GM23338 (cell line): ENCODE measurements at regions not wholly inside any gene's neighbourhood (a gene's known extent, or its start where the extent isn't known, plus 50 kb on each side); places are given as distances from the start of the nearest gene placed in this dataset.

Experiments
- ATAC-seq: fragments of 200-7000 bp; cut with Tn5 transposase; 3 replicates; pipeline ENCODE4 v1.9.1; 2020
- DNase-seq: peaks from one replicate; pipeline ENCODE4 v3.0.0-alpha.2; 2015; ENCODE audit warnings: low spot score
- H2AFZ ChIP-seq: fragments of 200-600 bp; sonication (generic); 2 replicates; pipeline ENCODE4 v1.8.0; 2016; ENCODE audit warnings: antibody characterized with exemption, mild to moderate bottlenecking, moderate library complexity
- H3F3A ChIP-seq: fragments of 200-600 bp; sonication (generic); replicated peaks from 2 replicates; pipeline ENCODE4 v1.8.0; 2017; ENCODE audit warnings: antibody characterized with exemption, mixed run types, low read depth
- H3K27ac ChIP-seq: fragments of 200-600 bp; sonication (generic); 2 replicates; pipeline ENCODE4 v1.6.1; 2016; ENCODE audit warnings: low read depth
- H3K27me3 ChIP-seq: fragments of 200-600 bp; sonication (generic); 2 replicates; pipeline ENCODE4 v1.8.0; 2016; ENCODE audit warnings: mild to moderate bottlenecking, mixed run types, moderate library complexity; ENCODE audit not compliant: insufficient read depth
- H3K36me3 ChIP-seq: fragments of 200-600 bp; sonication (generic); 2 replicates; pipeline ENCODE4 v1.8.0; 2016; ENCODE audit warnings: mild to moderate bottlenecking; ENCODE audit not compliant: insufficient read depth
- H3K4me1 ChIP-seq: fragments of 200-600 bp; sonication (generic); 2 replicates; pipeline ENCODE4 v1.8.0; 2016; ENCODE audit warnings: mild to moderate bottlenecking, moderate library complexity; ENCODE audit not compliant: insufficient read depth
- H3K4me2 ChIP-seq: fragments of 200-600 bp; sonication (generic); 2 replicates; pipeline ENCODE4 v1.7.1; 2017; ENCODE audit warnings: mixed run types
- H3K4me3 ChIP-seq: fragments of 200-600 bp; sonication (generic); 2 replicates; pipeline ENCODE4 v1.6.1; 2016; ENCODE audit warnings: mixed run types
- H3K79me2 ChIP-seq: fragments of 200-600 bp; sonication (generic); replicated peaks from 2 replicates; pipeline ENCODE4 v1.8.0; 2017; ENCODE audit warnings: mild to moderate bottlenecking; ENCODE audit not compliant: insufficient read depth
- H3K9me2 ChIP-seq: fragments of 200-600 bp; sonication (generic); 2 replicates; pipeline ENCODE4 v1.8.0; 2017; ENCODE audit not compliant: insufficient read depth
- H4K20me1 ChIP-seq: fragments of 200-600 bp; sonication (generic); replicated peaks from 2 replicates; pipeline ENCODE4 v1.8.0; 2017; ENCODE audit warnings: mild to moderate bottlenecking; ENCODE audit not compliant: insufficient read depth
- H3K27ac Mint-ChIP-seq: 2 replicates; pipeline ENCODE4 v1.8.0; 2020; ENCODE audit warnings: inconsistent platforms, mild to moderate bottlenecking, moderate library complexity, mixed read lengths
- H3K27me3 Mint-ChIP-seq: 3 replicates; pipeline ENCODE4 v1.8.0; 2022; ENCODE audit warnings: low read depth, mild to moderate bottlenecking, moderate library complexity, mixed read lengths, inconsistent platforms; ENCODE audit not compliant: insufficient read depth, poor library complexity
- H3K36me3 Mint-ChIP-seq: 3 replicates; pipeline ENCODE4 v1.8.0; 2021; ENCODE audit warnings: low read depth, mild to moderate bottlenecking, inconsistent platforms, moderate library complexity, mixed read lengths
- H3K4me1 Mint-ChIP-seq: 3 replicates; pipeline ENCODE4 v1.8.0; 2020; ENCODE audit warnings: mild to moderate bottlenecking, inconsistent platforms, mixed read lengths
- H3K4me3 Mint-ChIP-seq: 3 replicates; pipeline ENCODE4 v1.8.0; 2021; ENCODE audit warnings: moderate library complexity, mild to moderate bottlenecking, inconsistent platforms, mixed read lengths
- H3K9me3 Mint-ChIP-seq: 3 replicates; pipeline ENCODE4 v1.8.0; 2020; ENCODE audit warnings: moderate library complexity, mild to moderate bottlenecking, inconsistent platforms, mixed read lengths
- CREB1 ChIP-seq: fragments of 250-450 bp; sonication (Bioruptor Pico); IDR thresholded peaks from 2 replicates; pipeline ENCODE4 v1.5.0; 2020; ENCODE audit warnings: low read depth, mild to moderate bottlenecking, moderate library complexity
- ETS1 ChIP-seq: IDR thresholded peaks from 2 replicates; pipeline ENCODE4 v1.6.1; 2016; ENCODE audit warnings: antibody characterized with exemption
- EZH2 ChIP-seq: fragments of 200-600 bp; sonication (generic); IDR thresholded peaks from one replicate; pipeline ENCODE4 v1.8.0; 2017; ENCODE audit warnings: antibody characterized with exemption, mild to moderate bottlenecking, low read depth; ENCODE audit not compliant: unreplicated experiment
- EZH2phosphoT487 ChIP-seq: fragments of 200-600 bp; sonication (generic); IDR thresholded peaks from one replicate; pipeline ENCODE4 v1.8.1; 2018; ENCODE audit warnings: antibody characterized with exemption; ENCODE audit not compliant: unreplicated experiment
- JUNB ChIP-seq: IDR thresholded peaks from one replicate; pipeline ENCODE4 v1.6.1; 2016; ENCODE audit warnings: antibody characterized with exemption; ENCODE audit not compliant: unreplicated experiment
- NANOG ChIP-seq: IDR thresholded peaks from 2 replicates; pipeline ENCODE4 v1.6.1; 2016; ENCODE audit warnings: antibody characterized with exemption, borderline replicate concordance
- POLR2AphosphoS5 ChIP-seq: IDR thresholded peaks from 2 replicates; pipeline ENCODE4 v1.6.1; 2016; ENCODE audit warnings: antibody characterized with exemption, low read depth
- STAT1 ChIP-seq: IDR thresholded peaks from one replicate; pipeline ENCODE4 v1.6.1; 2016; ENCODE audit warnings: antibody characterized with exemption; ENCODE audit not compliant: unreplicated experiment
- ZNF114 ChIP-seq: fragments of 250-450 bp; sonication (Bioruptor Pico); IDR thresholded peaks from 2 replicates; pipeline ENCODE4 v1.5.0; 2020; ENCODE audit warnings: mild to moderate bottlenecking, moderate library complexity
- ZNF462 ChIP-seq: fragments of 250-450 bp; sonication (Bioruptor Pico); IDR thresholded peaks from 2 replicates; pipeline ENCODE4 v1.5.0; 2020; ENCODE audit warnings: mild to moderate bottlenecking, moderate library complexity

GRCh38 chr10:15459218-15459617, 88.1 kb upstream of the FAM171A1 start:
- TF ChIP-seq POLR2AphosphoS5, result no peak
- TF ChIP-seq EZH2, result no peak
- TF ChIP-seq ZNF114, result no peak
- TF ChIP-seq ZNF462 (CRISPR knock-in tag), result no peak
- TF ChIP-seq JUNB, result no peak
- TF ChIP-seq NANOG, result no peak
- TF ChIP-seq STAT1, result no peak
- no peak for TF ChIP-seq EZH2phosphoT487
- no peak for TF ChIP-seq ETS1
- TF ChIP-seq CREB1 (CRISPR knock-in tag), result no peak
- no peak overlapping the region for H3K27ac ChIP-seq

More at GRCh38 chr10:15459218-15459617, 88.1 kb upstream of the FAM171A1 start:
- H2AFZ ChIP-seq, result no peak overlapping the region
- H3K79me2 ChIP-seq, result no peaks in the 10 kb centered on the region
- no peaks in the 10 kb centered on the region for H3K36me3 ChIP-seq
- no peak overlapping the region for H3K4me2 ChIP-seq
- H4K20me1 ChIP-seq, result no peaks in the 10 kb centered on the region; the same call in 1 of the 2 replicates
- Mint-ChIP-seq H3K4me1 (no peaks in the 10 kb centered on the region), H3K36me3 (no peaks in the 10 kb centered on the region), H3K4me3 (no peak overlapping the region), H3K27ac (no peak overlapping the region), H3K9me3 (no peaks in the 10 kb centered on the region; the same call in 2 of the 3 replicates), H3K27me3 (peaks cover 6% of the 10 kb centered on the region)
- peaks cover 4% of the 10 kb centered on the region; the same call in 1 of the 2 replicates for H3K27me3 ChIP-seq
- DNase-seq (no peak), ATAC-seq (no peak)
- H3K4me1 ChIP-seq, result no peaks in the 10 kb centered on the region
- no peaks in the 10 kb centered on the region for H3F3A ChIP-seq
- no peaks in the 10 kb centered on the region for H3K9me2 ChIP-seq
- no peak overlapping the region for H3K4me3 ChIP-seq
